GM18517 (cell line): ENCODE measurements at regions not wholly inside any gene's neighbourhood (a gene's known extent, or its start where the extent isn't known, plus 50 kb on each side); places are given as distances from the start of the nearest gene placed in this dataset.
"Not testable (repeated sequence)": the region's sequence is repeated elsewhere in the genome, so short reads cannot be mapped to it uniquely, and the experiment has no call there.

Experiments
- ATAC-seq: cut with Tn5 transposase; IDR thresholded peaks from one replicate; pipeline ENCODE4 v1.9.1; 2021; ENCODE audit warnings: mild to moderate bottlenecking, moderate library complexity; ENCODE audit not compliant: unreplicated experiment

DNA sequence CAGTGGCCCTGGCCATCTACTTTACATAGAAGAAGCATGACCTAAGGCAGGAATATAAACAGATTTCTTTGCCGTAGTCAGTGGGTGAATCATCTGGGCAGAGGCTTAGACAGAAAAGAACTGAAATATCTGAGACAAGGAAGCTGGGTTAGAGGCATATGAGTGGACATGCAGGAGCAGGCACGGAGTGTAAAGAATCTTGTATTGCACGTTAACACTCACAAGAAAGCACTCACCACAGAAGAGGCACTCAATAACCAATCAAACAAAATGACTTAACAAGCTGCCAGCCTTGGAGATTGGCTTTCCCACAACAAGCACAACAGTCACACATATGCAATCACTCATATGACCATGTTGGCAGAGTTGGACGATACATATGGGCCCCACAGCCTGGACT lies 364.9 kb downstream of the FOXD4L5 start:
- ATAC-seq, result not testable (repeated sequence)

DNA sequence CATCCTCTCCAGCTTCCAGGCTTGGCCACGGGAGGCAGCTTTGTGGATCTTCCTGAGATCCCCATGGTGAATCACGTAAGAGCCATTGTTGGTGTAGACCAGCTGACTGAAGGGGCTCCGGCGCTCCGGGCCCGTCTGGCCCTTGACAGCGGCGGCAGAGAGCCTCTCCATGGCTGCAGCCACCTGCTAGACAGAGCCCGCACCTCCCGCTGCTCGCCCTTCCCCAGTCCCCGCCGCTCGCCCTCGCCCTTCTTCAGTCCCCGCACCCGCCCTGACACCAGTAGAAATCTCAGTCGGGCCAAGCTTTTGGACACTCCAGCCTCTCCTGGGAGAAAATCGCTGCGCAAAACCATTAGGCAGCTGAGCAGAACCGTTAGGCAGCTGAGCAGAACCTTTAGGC lies 396.4 kb downstream of the FOXD4L5 start:
- ATAC-seq, result not testable (repeated sequence)

DNA sequence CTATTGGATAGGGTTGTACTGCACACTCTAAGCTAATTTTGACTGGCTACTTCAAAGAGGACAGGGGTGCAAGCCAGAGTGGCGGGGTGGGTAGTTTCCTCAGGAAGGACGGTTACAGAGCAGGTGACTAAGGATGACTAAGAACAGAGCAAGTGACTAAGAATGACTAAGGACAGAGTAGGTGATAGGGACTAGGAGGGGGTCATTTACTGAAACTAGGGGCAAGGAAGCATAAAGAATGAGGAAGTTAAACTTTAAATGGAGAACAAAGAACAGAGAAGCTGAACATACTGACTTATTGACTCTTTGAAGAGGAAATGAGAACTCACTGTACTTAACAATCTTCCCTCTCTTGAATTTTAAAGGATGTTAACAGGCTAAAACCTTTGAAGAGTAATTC lies 414.4 kb downstream of the FOXD4L5 start:
- ATAC-seq, result peak; percentile 63
